ENCODE measurements at regions not wholly inside any gene's neighbourhood (a gene's known extent, or its start where the extent isn't known, plus 50 kb on each side); places are given as distances from the start of the nearest gene placed in this dataset.
"Not testable (repeated sequence)": the region's sequence is repeated elsewhere in the genome, so short reads cannot be mapped to it uniquely, and the experiment has no call there.

GRCh38 chr15:98088307-98088945 lies 127.9 kb downstream of the ARRDC4 start:
- DNase-seq (ENCODE audit: low read depth), result not testable (repeated sequence)

DNA sequence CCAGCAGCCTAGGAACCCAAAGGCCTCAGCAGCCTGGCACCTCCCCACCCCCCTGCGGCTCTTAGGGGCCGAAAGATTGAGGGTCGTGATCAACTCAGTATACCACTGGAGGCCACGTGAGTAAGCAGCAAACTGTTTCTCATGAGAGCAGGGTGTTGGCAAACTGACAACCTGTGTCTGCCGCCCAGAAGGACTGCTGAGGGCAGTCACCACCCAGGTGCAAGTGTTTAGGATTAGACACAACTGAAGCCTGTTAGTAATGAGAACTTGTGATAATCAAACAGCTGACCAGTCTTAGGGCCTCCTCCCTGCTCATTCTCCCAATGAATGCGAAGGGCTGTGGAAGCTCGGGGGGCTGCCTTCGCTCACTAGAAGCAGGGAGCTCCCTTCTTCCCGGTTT lies 128.8 kb downstream of the ARRDC4 start:
- not testable (repeated sequence) for DNase-seq (ENCODE audit: low read depth)

DNA sequence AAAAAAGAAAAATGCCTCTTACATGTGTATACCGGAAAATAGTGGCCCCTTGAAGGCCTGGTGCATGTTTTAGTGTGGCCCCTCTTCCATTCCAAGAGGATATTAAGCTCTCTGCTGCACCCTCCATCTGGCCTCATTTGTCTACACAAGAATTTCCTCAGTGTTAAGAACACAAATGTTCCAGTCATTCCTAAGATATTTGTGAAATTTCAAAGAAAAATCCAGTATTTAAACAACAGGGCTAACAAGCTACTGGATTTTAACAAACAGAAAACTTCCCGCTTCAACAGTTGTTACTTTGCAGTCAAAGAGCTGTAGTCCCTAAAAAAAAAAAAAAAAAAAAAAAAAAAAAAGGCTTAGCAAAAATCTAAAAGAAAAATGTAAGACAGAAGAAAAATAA lies 137.5 kb downstream of the ARRDC4 start:
- DNase-seq (ENCODE audit: low read depth), result not testable (repeated sequence)

- not testable (repeated sequence) for DNase-seq (ENCODE audit: low read depth)
Observed at GRCh38 chr15:98100606-98101005, 140.1 kb downstream of the ARRDC4 start.

- no peak for DNase-seq (ENCODE audit: low read depth)
Observed at GRCh38 chr15:98103570-98103969, 143.1 kb downstream of the ARRDC4 start.

GRCh38 chr15:98104386-98105151 lies 144.1 kb downstream of the ARRDC4 start:
- DNase-seq (ENCODE audit: low read depth), result not testable (repeated sequence)

- DNase-seq (ENCODE audit: low read depth), result not testable (repeated sequence)
Observed at GRCh38 chr15:98106615-98107194, 146.2 kb downstream of the ARRDC4 start.

DNA sequence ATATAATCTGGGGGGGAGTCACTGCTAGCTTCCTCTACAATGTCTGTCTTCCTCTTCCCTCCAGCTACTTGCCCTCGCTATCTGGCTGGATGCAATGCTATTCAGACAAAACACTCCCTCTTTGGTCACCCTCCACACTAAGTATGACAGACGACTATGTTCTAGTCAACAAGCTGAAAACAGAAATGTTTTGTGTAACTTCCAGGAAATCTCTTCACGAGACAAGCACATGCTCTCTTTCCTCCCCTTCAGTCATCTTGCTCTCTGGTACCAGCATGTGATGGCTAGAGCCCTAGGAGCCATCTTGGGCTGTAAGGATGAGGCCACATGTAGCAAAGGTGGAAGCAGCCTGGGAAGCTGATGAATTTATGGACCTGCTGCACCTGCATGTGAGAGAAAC lies 151.3 kb downstream of the ARRDC4 start:
- DNase-seq (ENCODE audit: low read depth), result no peak

- no peak for DNase-seq (ENCODE audit: low read depth)
Observed at GRCh38 chr15:98113327-98113726, 152.8 kb downstream of the ARRDC4 start.

GRCh38 chr15:98120561-98120960 lies 160.1 kb downstream of the ARRDC4 start:
- DNase-seq (ENCODE audit: low read depth), result no peak

GRCh38 chr15:98121536-98121935 lies 161.0 kb downstream of the ARRDC4 start:
- no peak for DNase-seq (ENCODE audit: low read depth)

- DNase-seq (ENCODE audit: low read depth), result no peak
Observed at GRCh38 chr15:98121957-98122356, 161.5 kb downstream of the ARRDC4 start.

GRCh38 chr15:98123297-98123696 lies 162.8 kb downstream of the ARRDC4 start:
- DNase-seq (ENCODE audit: low read depth), result no peak

DNA sequence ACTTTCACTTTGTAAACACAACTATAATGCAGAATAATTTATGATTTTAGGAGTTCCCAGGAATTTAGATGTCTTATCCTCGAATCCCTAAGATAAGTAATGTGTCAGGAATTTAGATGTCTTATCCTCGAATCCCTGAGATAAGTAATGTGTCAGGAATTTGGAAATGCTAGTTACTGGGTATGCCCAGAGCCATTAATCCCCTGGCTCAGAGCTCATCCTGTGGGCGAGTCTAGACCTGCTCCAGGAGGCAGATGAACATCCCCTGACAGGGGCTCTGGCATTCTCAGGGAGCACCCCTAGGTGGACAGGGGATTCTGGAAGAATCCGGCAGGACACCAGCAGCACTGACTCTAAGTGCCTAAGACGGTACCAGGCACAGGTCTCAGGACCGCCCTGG lies 163.3 kb downstream of the ARRDC4 start:
- DNase-seq (ENCODE audit: low read depth), result no peak

DNA sequence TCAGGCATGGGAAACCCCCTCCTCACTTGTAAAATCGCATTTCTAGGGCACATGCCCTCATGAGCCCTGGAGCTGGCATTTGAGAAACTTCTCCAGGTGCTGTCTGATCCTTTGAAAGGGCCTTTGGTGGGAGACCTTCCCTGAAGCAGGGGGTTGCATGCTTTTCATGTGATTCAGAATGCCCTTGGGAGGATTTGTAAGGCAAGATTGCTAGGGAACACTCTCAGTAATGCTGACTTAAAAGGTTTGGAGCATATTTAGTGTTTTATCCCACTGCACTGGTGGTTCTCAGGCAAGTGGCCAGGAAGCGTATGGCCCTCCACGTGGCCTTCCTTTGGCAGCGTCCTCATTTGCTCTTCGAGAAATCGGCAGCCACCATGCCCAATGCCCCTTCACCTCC lies 164.1 kb downstream of the ARRDC4 start:
- DNase-seq (ENCODE audit: low read depth), result no peak

DNA sequence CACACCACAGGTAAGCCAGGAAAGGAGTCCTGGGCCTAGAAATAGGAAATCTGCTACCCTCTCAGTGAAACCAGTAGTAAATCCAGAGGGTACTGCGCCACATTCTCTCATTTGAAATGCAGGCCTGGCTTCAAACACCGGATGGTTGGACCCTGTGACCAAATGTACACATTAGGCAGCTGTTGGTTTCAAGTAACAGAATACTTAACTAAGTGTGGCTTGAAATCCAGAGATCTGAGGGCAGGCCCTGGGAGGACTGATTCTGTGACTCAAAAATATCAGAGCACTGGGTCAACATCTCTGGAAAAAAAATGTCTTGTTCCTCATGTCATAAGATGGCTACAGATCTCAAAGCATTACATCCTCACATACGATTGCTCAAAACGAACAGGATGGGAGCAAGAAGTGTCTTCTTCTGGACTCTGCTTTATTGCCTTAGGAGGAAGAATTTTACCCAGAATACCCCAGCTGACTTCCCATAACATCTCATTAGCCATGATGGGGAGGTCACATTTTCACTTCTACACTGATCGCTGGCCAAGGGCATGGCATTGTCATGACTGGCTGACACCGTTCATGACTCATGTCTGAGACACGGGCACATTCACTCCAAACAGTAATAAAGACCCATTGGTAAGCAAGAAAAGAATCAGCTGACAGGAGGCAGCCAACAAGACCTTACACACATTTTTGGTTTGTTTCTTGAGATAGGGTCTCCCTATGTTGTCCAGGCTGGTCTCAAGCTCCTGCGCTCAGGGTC lies 166.0 kb downstream of the ARRDC4 start:
- DNase-seq (ENCODE audit: low read depth), result peak; percentile 2

- DNase-seq (ENCODE audit: low read depth), result no peak
Observed at GRCh38 chr15:98127586-98127985, 167.1 kb downstream of the ARRDC4 start.

DNA sequence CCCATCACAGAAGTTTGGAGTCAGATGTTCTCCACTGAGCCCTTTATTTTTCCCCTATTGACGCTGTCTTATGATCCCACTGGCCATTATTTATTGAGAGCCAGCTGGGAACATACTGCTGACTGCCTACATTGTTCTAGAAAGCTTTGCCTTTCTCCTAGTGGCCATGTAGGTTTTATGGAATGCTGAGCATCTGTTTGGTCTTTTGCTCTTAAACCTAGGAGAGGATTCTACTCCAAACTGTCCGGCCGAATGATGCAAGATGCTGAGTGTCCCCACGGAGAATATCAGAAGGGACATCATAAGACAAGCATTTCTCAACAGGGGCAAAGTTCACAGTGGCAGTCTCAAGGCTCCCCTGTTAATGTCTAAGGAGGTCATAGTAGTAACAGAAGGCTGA lies 171.4 kb downstream of the ARRDC4 start:
- no peak for DNase-seq (ENCODE audit: low read depth)

DNA sequence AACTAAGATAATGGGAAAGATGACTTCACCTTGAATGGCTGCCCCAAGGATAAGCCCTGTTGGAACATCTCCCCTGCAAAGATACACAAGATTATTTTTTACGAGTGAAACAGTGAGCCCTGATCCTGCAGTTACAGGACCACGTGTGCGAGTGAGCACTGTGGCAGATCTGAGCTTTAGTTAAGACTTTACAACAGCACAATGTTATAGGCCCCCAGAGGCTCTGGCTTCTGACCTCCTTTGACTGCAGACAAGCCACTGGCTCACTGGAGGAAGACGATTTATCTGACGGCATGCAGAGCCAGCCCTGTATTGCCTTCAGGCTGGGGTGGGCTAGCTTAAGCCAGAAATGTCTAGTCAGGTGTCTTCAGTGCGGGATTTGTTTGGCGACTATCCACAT lies 174.4 kb downstream of the ARRDC4 start:
- no peak for DNase-seq (ENCODE audit: low read depth)

GRCh38 chr15:98138910-98139309 lies 178.4 kb downstream of the ARRDC4 start:
- no peak for DNase-seq (ENCODE audit: low read depth)

DNA sequence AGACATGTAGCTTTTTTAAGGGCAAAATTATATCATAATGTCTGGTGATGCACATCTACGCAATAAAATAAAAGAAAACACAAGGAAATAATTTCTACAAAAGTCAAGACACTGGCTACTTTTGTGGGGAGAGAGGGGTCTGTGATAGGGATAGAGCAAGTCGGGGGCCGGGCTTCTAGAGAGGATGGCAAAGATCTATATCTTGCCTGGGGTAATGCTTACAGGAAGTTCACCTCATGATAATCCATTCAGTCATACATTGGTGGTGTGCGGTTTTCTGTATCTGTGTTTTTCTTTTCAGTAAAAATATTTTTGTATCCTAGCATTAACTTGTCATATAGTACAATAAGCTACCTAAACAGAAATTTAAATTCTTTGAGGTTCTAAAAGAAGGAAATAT lies 178.8 kb downstream of the ARRDC4 start:
- no peak for DNase-seq (ENCODE audit: low read depth)

DNA sequence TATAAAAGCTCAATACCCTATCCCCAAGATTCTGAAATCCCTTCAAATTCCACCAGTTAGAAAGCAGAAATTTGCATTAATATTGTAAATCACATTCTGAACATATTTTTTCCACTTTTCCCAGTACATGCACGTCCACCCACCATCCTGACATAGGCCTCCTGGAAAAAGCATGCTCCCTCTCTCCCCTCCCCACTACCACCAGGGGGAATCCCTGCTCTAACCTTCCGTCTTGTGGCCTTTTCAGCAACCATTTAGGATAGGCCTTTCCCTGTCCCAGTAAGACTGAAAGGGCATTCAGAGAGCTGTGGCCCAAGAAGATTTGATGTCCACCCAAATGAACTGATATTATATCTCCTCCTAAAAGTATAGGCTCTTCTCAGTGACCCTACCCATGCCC lies 182.1 kb downstream of the ARRDC4 start:
- no peak for DNase-seq (ENCODE audit: low read depth)
